ENCODE measurements at regions not wholly inside any gene's neighbourhood (a gene's known extent, or its start where the extent isn't known, plus 50 kb on each side); places are given as distances from the start of the nearest gene placed in this dataset.

DNA sequence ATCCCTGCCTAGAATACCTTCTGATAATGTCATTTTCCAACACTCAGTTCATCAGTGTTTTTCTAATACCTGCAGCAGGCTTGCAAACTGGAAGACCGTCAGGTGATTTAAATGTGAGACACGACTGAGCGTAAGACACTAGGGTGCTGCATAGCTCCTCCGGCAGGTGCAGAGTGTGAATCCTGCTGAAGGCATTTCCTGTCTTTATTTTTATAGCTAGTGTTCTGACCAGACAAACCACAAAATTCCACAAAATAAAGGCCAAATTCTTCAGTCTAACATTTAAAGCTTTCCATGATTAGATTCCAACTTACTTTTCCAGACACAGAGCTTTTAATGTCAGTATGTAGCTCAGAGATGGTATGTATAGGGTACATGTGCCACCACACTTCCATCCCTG, 70.7 kb downstream of the BBS10 start:
- TF ChIP-seq ELK1 (IDR thresholded peaks at IDR 0.05; ENCODE audit: borderline replicate concordance, low read depth, low read length) (no peak), MXI1 (IDR thresholded peaks at IDR 0.05; ENCODE audit: borderline replicate concordance, low read depth, low read length) (no peak), CTCF (conservative IDR thresholded peaks at IDR 0.05; ENCODE audit: low read depth, low read length) (no peak), POLR2A (IDR thresholded peaks at IDR 0.05; ENCODE audit: low read depth, low read length) (no peak), MAZ (IDR thresholded peaks at IDR 0.05; ENCODE audit: borderline replicate concordance, low read depth, low read length) (no peak), BHLHE40 (IDR thresholded peaks at IDR 0.05; ENCODE audit: low read depth, low read length) (peak; percentile 79; the same call in 1 of the 2 replicates), MAFK (IDR thresholded peaks at IDR 0.05; ENCODE audit: low read depth, low read length) (no peak), SMC3 (IDR thresholded peaks at IDR 0.05; ENCODE audit: low read depth, low read length) (no peak), RAD21 (IDR thresholded peaks at IDR 0.05; ENCODE audit: low read length) (no peak), FOS (IDR thresholded peaks at IDR 0.05; ENCODE audit: low read depth, low read length) (no peak), RFX5 (IDR thresholded peaks at IDR 0.05; ENCODE audit: low read depth, low read length) (no peak)
- TF ChIP-seq, protein P1, sequence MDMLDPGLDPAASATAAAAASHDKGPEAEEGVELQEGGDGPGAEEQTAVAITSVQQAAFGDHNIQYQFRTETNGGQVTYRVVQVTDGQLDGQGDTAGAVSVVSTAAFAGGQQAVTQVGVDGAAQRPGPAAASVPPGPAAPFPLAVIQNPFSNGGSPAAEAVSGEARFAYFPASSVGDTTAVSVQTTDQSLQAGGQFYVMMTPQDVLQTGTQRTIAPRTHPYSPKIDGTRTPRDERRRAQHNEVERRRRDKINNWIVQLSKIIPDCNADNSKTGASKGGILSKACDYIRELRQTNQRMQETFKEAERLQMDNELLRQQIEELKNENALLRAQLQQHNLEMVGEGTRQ (IDR thresholded peaks at IDR 0.05; ENCODE audit: low read depth, low read length), result no peak
